ENCODE measurements at regions not wholly inside any gene's neighbourhood (a gene's known extent, or its start where the extent isn't known, plus 50 kb on each side); places are given as distances from the start of the nearest gene placed in this dataset.

DNA sequence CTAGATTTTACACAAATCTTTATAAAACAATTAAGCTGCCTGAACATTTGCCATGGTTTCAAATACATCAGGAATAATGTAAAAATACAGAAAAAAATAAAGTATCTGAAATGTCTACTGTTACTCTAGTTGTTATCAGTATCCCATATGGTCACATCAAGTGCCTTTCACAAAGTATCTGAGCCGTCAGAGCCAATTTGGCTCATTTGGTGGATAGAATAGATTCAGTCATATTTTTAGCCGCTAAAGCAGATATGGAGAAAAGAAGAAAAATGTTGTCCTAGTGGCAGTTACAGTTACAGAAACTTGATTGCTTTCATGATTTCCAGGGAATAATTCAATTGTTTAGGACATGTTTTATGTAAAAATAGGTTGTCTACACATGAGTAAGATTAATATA lies 641.1 kb downstream of the RAPGEF2 start:
- TF ChIP-seq POLR2A (IDR thresholded peaks at IDR 0.05), result no peak
- TF ChIP-seq, protein P1, sequence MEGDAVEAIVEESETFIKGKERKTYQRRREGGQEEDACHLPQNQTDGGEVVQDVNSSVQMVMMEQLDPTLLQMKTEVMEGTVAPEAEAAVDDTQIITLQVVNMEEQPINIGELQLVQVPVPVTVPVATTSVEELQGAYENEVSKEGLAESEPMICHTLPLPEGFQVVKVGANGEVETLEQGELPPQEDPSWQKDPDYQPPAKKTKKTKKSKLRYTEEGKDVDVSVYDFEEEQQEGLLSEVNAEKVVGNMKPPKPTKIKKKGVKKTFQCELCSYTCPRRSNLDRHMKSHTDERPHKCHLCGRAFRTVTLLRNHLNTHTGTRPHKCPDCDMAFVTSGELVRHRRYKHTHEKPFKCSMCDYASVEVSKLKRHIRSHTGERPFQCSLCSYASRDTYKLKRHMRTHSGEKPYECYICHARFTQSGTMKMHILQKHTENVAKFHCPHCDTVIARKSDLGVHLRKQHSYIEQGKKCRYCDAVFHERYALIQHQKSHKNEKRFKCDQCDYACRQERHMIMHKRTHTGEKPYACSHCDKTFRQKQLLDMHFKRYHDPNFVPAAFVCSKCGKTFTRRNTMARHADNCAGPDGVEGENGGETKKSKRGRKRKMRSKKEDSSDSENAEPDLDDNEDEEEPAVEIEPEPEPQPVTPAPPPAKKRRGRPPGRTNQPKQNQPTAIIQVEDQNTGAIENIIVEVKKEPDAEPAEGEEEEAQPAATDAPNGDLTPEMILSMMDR (IDR thresholded peaks at IDR 0.05), result no peak
